Stomach (tissue), 4 donors: ENCODE measurements at regions not wholly inside any gene's neighbourhood (a gene's known extent, or its start where the extent isn't known, plus 50 kb on each side); places are given as distances from the start of the nearest gene placed in this dataset.

Experiments
- EP300 ChIP-seq: sonication (generic); formaldehyde crosslinking; IDR thresholded peaks from one replicate; pipeline ENCODE4 v1.6.1; 2017; ENCODE audit warnings: antibody characterized with exemption
- POLR2AphosphoS5 ChIP-seq, 3 donors: sonication (generic); formaldehyde crosslinking; IDR thresholded peaks; one replicate each; pipeline ENCODE4 v1.6.1; 2016; ENCODE audit warnings: antibody characterized with exemption in 3 of 3
- TF ChIP-seq, protein P1 (sequence below), 7 experiments: fragments of 450-650 bp in 4 of 7; fragments of 200-600 bp in 3 of 7; sonication (generic) in 3 of 7; IDR thresholded peaks; one replicate each; pipeline ENCODE4 v1.5.1; 2016 to 2019; ENCODE audit warnings: antibody characterized with exemption in 7 of 7, control low read depth in 2 of 7, mild to moderate bottlenecking in 1 of 7

DNA sequence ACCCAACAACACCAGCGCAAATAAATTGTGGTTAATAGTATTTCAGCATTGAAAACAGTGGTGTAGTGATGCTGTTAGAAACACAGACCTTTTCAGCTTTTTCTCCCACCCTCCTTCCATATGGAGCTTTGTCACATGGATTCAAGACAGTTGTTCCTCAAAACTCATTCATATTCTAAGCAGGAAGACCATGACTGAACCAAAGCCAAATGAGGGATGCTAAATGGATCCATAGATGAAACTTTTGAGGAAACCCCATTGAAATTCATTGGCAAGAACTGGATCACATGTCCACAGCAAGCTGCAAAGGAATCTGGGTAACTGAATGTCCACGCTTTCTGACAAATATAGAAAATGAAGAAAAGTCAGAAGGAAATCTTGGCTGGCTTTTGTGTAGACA lies 615.1 kb upstream of the NETO1 start:
- TF ChIP-seq EP300 (no peak), POLR2AphosphoS5 (IDR thresholded peaks at IDR 0.05) (no peak)
- TF ChIP-seq, protein P1, sequence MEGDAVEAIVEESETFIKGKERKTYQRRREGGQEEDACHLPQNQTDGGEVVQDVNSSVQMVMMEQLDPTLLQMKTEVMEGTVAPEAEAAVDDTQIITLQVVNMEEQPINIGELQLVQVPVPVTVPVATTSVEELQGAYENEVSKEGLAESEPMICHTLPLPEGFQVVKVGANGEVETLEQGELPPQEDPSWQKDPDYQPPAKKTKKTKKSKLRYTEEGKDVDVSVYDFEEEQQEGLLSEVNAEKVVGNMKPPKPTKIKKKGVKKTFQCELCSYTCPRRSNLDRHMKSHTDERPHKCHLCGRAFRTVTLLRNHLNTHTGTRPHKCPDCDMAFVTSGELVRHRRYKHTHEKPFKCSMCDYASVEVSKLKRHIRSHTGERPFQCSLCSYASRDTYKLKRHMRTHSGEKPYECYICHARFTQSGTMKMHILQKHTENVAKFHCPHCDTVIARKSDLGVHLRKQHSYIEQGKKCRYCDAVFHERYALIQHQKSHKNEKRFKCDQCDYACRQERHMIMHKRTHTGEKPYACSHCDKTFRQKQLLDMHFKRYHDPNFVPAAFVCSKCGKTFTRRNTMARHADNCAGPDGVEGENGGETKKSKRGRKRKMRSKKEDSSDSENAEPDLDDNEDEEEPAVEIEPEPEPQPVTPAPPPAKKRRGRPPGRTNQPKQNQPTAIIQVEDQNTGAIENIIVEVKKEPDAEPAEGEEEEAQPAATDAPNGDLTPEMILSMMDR (IDR thresholded peaks at IDR 0.05) = no peak
